NT2/D1 (cell line): ENCODE measurements at regions not wholly inside any gene's neighbourhood (a gene's known extent, or its start where the extent isn't known, plus 50 kb on each side); places are given as distances from the start of the nearest gene placed in this dataset.

Experiments used
- SUZ12 ChIP-seq: IDR thresholded peaks from 2 replicates; pipeline ENCODE4 v1.6.1; 2011; ENCODE audit not compliant: insufficient read length, insufficient read depth; ENCODE audit errors: extremely low read depth
- YY1 ChIP-seq: IDR thresholded peaks from 2 replicates; pipeline ENCODE4 v1.6.1; 2011; ENCODE audit not compliant: insufficient read length, insufficient read depth
- ZNF274 ChIP-seq: IDR thresholded peaks from 2 replicates; pipeline ENCODE4 v1.6.1; 2011; ENCODE audit warnings: mild to moderate bottlenecking, low read depth, low read length

DNA sequence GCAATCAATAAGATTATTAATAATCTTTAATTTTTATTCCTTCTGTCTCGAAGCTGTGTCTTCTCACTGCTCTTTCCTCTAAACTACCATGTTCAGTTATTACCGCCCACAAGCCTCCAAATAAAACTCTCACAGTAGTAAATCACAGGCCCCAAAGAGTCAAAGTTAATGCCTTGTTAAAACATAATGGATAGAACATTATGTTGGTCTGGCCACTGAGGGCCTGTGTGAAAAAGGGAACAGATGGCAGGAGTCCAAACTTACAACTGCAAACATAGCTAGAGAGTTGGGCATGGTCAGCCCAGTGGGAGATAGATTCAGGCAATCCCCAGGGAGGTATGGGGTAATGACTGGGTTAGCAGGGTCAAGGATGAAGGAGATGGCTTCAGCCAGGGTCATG is 84.6 kb upstream of the TNIP3 start:
- TF ChIP-seq YY1 (no peak), ZNF274 (no peak), SUZ12 (no peak)
